Osteocyte (in vitro differentiated cells): ENCODE measurements at regions not wholly inside any gene's neighbourhood (a gene's known extent, or its start where the extent isn't known, plus 50 kb on each side); places are given as distances from the start of the nearest gene placed in this dataset.

Source experiments
- DNase-seq: peaks from one replicate; pipeline ENCODE4 v3.0.0; 2021; ENCODE audit warnings: mixed read lengths; ENCODE audit not compliant: unreplicated experiment; ENCODE audit errors: extremely low spot score
- H3K27ac Mint-ChIP-seq: one replicate; pipeline ENCODE4 v1.8.0; 2021; ENCODE audit warnings: mild to moderate bottlenecking, mixed read lengths; ENCODE audit not compliant: unreplicated experiment
- H3K27me3 Mint-ChIP-seq: one replicate; pipeline ENCODE4 v1.8.0; 2021; ENCODE audit warnings: mixed read lengths; ENCODE audit not compliant: unreplicated experiment
- H3K36me3 Mint-ChIP-seq: one replicate; pipeline ENCODE4 v1.8.0; 2021; ENCODE audit warnings: mixed read lengths; ENCODE audit not compliant: unreplicated experiment
- H3K4me1 Mint-ChIP-seq: one replicate; pipeline ENCODE4 v1.8.0; 2021; ENCODE audit warnings: mixed read lengths; ENCODE audit not compliant: unreplicated experiment
- H3K4me3 Mint-ChIP-seq: one replicate; pipeline ENCODE4 v1.8.0; 2021; ENCODE audit warnings: mild to moderate bottlenecking, moderate library complexity, mixed read lengths; ENCODE audit not compliant: unreplicated experiment
- H3K9me3 Mint-ChIP-seq: one replicate; pipeline ENCODE4 v1.8.0; 2021; ENCODE audit warnings: mixed read lengths; ENCODE audit not compliant: unreplicated experiment
- TF ChIP-seq, protein P1 (sequence below): fragments of 200-600 bp; sonication (generic); IDR thresholded peaks from 2 replicates; pipeline ENCODE4 v1.5.0; 2021; ENCODE audit warnings: antibody characterized with exemption, mild to moderate bottlenecking, moderate library complexity

DNA sequence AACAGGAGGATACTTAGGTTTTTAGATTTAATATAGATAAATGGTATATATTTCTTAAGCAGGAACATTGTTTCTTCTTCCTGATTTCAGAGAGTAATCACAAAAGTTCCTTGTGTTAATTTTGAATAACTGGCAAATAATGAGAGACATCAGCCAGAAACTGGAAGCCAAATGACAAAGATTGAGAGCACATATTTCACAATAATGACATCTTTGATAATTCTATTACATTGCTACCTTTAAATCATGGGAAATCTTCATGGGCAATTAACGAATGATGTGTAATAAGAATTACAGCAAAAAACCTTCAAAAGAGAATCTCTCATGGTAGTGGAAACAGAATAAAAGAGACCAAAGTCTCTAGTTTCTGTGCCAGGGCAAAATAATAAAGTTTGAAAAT, 215.1 kb downstream of the NUP35 start:
- Mint-ChIP-seq H3K9me3 (no peaks in the 10 kb centered on the region), H3K36me3 (no peaks in the 10 kb centered on the region), H3K4me1 (no peaks in the 10 kb centered on the region), H3K27me3 (peaks cover 18% of the 10 kb centered on the region), H3K27ac (no peak overlapping the region), H3K4me3 (no peak overlapping the region)
- DNase-seq, result no peak
- TF ChIP-seq, protein P1, sequence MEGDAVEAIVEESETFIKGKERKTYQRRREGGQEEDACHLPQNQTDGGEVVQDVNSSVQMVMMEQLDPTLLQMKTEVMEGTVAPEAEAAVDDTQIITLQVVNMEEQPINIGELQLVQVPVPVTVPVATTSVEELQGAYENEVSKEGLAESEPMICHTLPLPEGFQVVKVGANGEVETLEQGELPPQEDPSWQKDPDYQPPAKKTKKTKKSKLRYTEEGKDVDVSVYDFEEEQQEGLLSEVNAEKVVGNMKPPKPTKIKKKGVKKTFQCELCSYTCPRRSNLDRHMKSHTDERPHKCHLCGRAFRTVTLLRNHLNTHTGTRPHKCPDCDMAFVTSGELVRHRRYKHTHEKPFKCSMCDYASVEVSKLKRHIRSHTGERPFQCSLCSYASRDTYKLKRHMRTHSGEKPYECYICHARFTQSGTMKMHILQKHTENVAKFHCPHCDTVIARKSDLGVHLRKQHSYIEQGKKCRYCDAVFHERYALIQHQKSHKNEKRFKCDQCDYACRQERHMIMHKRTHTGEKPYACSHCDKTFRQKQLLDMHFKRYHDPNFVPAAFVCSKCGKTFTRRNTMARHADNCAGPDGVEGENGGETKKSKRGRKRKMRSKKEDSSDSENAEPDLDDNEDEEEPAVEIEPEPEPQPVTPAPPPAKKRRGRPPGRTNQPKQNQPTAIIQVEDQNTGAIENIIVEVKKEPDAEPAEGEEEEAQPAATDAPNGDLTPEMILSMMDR, result no peak

DNA sequence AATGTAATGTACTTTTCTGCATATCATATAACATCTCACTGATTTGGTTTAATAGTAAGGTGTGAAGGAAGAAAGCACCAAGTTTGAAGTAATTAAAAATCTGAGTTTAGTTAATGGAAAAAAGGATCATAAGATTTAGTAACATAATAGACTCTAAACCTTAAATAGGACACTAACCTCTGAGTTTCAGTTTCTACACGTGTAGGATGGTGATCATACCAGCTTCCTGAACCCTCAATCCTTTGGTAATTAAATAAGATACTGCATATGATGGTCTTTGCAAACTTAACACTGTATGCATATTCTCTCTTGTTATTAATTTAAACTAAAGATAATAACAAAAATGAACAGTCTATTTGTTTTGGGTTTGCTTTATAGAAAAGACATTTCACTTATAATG, 216.8 kb downstream of the NUP35 start:
- no peak for DNase-seq
- H3K27me3 Mint-ChIP-seq, result peaks cover 24% of the 10 kb centered on the region
- TF ChIP-seq, protein P1, result no peak
- H3K4me1 Mint-ChIP-seq, result no peaks in the 10 kb centered on the region
- H3K4me3 Mint-ChIP-seq, result no peak overlapping the region
- no peaks in the 10 kb centered on the region for H3K36me3 Mint-ChIP-seq
- no peak overlapping the region for H3K27ac Mint-ChIP-seq
- no peaks in the 10 kb centered on the region for H3K9me3 Mint-ChIP-seq

DNA sequence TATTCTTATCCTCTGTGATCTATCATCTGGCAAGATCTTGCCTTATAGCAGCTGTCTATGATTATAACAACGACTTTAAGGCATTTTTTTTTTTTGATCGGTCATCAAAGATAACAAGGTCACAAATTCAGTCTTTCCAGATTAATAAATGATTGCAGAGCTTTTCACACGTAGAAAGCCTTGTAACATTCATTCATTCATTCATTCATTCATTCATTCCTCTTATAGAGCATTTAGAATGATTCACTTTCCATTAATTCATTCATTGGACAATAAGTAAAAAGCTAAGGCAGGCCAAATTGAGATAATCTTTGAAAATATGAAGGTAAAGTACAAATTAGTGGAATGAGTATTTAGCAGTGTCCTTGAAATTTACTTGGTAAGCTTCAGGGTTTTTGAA, 223.7 kb downstream of the NUP35 start:
- Mint-ChIP-seq H3K27me3 (peaks cover 29% of the 10 kb centered on the region), H3K4me3 (no peak overlapping the region), H3K36me3 (no peaks in the 10 kb centered on the region), H3K27ac (no peak overlapping the region), H3K9me3 (no peaks in the 10 kb centered on the region), H3K4me1 (no peaks in the 10 kb centered on the region)
- TF ChIP-seq, protein P1, result no peak
- no peak for DNase-seq

DNA sequence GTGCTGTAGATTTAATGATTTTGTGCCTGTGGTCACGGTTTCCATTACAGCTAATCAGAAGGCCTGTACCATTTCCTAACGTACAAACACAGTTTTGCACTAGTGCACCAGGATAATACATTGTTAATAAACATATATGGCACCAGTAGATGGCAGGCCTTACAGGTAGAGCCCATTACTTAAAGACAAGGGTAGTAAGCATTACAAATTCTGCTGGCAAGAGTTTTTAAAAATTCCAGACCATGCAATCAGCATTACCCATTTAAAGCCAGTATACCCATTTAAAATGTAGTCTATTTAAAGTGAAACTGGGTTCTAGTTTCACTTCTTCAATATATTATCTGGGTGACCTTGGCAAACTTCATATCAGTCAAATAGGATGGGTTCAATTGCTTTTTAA, 224.2 kb downstream of the NUP35 start:
- Mint-ChIP-seq H3K9me3 (no peaks in the 10 kb centered on the region), H3K4me1 (no peaks in the 10 kb centered on the region), H3K27ac (no peak overlapping the region), H3K4me3 (no peak overlapping the region), H3K27me3 (peaks cover 29% of the 10 kb centered on the region), H3K36me3 (no peaks in the 10 kb centered on the region)
- no peak for DNase-seq
- TF ChIP-seq, protein P1, result no peak

DNA sequence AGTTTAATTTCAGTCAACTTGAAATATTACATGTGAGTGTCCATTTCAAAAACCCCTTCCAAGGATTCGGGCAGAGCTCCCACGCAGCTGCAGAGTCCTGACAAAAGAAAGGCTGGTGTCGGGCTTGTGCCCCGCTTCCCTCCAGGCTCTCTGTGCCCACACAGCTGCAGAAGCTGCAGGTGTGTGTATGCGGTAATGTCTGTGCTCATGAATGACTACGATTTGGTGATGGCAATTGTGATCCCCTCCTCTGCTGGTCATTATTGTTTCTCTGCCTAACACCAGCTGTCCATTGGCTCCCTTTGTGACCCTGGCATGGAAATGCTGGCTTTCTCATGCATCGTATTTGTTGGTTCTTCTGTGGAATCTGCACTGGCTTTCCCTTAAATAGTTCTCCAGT, 224.8 kb downstream of the NUP35 start:
- Mint-ChIP-seq H3K36me3 (no peaks in the 10 kb centered on the region), H3K9me3 (no peaks in the 10 kb centered on the region), H3K27ac (no peak overlapping the region), H3K4me1 (no peaks in the 10 kb centered on the region), H3K4me3 (no peak overlapping the region), H3K27me3 (peaks cover 29% of the 10 kb centered on the region)
- TF ChIP-seq, protein P1, result no peak
- DNase-seq, result no peak
